Ovary (tissue), 7 donors: ENCODE measurements at regions not wholly inside any gene's neighbourhood (a gene's known extent, or its start where the extent isn't known, plus 50 kb on each side); places are given as distances from the start of the nearest gene placed in this dataset.

ENCODE experiments used
- DNase-seq, 5 donors: peaks; one replicate each; pipeline ENCODE4 v3.0.0-alpha.2; 2019 to 2020
- H3K27ac ChIP-seq, 2 donors: fragments of 200-600 bp; one replicate each; pipeline versions ENCODE4 v1.5.1 to v1.8.0; 2019 to 2022
- H3K27me3 ChIP-seq: fragments of 200-600 bp; one replicate; pipeline ENCODE4 v1.8.0; 2022
- H3K36me3 ChIP-seq: fragments of 200-600 bp; sonication (generic); one replicate; pipeline ENCODE4 v1.5.1; 2019
- H3K4me1 ChIP-seq: one replicate; pipeline ENCODE4 v1.8.1; 2013; ENCODE audit warnings: mild to moderate bottlenecking, moderate library complexity; ENCODE audit not compliant: insufficient read depth
- H3K4me3 ChIP-seq: fragments of 200-600 bp; sonication (generic); one replicate; pipeline ENCODE4 v1.5.1; 2017
- H3K9me3 ChIP-seq, 2 donors: fragments of 200-600 bp in 1 of 2; sonication (generic) in 1 of 2; one replicate each; pipeline versions ENCODE4 v1.5.1 to v1.8.1; 2013 to 2019; ENCODE audit warnings: mild to moderate bottlenecking in 1 of 2, moderate library complexity in 1 of 2
- EP300 ChIP-seq: sonication (generic); formaldehyde crosslinking; IDR thresholded peaks from one replicate; pipeline ENCODE4 v1.6.1; 2017; ENCODE audit warnings: antibody characterized with exemption
- POLR2A ChIP-seq: fragments of 450-650 bp; IDR thresholded peaks from one replicate; pipeline ENCODE4 v1.6.1; 2017; ENCODE audit warnings: antibody characterized with exemption, mild to moderate bottlenecking, moderate library complexity
- WGBS, 3 donors: extraction: QIAGEN DNeasy Blood & Tissue Kit in 1 of 3; methylation state at CpG; one replicate each; pipeline versions ENCODE4 v1.1.5 to v1.1.7; 2013 to 2017; 5-methylcytosine and 5-hydroxymethylcytosine counted together
- intact Hi-C, 4 donors: fragments of 100-400 bp; cut with DNase I; formaldehyde crosslinking; loops; one replicate each; pipeline versions ENCODE4 v1.11.0 to v1.15.1; 2022 to 2023
- TF ChIP-seq, protein P1 (sequence below), 3 donors: fragments of 450-650 bp in 2 of 3; fragments of 200-600 bp in 1 of 3; IDR thresholded peaks; one replicate each; pipeline versions ENCODE4 v1.5.1 to v1.8.0; 2016 to 2022; ENCODE audit warnings: antibody characterized with exemption in 3 of 3, mild to moderate bottlenecking in 1 of 3
- donor health status: DM: no; HTN: no; CAD: no; lungs with moderate emphysema.
- donor health status: DM: no; HTN: no; CAD: no.
- donor health status: Bipolar disorder and iron deficiency.
- donor health status: DM: no; HTN: no; CAD: no.
- donor health status: DM: yes; HTN: yes; CAD: no.

DNA sequence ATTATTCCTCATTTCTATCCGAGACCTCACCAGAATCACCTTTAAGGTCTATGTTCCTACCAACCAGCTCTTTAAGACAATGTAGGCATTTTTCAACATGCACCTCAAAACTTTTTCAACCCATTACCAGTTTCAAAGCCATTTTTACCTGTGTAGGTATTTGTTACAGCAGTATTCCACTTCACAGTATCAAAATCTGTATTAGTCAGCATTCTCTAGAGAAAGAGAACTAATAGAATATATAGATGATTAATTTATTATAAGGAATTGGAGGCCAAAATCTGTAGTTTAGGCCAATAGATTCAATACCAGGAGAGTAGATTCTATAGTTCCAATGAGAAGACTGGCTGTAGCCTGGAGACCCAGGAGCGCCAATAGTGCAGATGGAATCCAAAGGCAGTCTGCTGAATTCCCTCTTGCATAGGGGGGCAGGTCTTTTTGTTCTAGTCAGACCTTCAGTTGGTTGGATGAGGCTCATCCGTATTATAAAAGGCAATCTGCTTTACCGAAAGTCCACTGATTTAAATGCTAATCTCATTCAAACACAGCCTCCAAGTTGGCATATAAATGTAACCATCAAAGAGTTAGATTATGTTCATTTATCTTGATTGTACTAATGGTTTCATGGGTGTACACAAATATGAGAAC is 151.6 kb upstream of the SYT1 start:
- Histone ChIP-seq H3K27ac (no peak overlapping the region), H3K36me3 (no peaks in the 10 kb centered on the region), H3K4me3 (no peak overlapping the region), H3K4me1 (no peaks in the 10 kb centered on the region), H3K27me3 (no peaks in the 10 kb centered on the region), H3K9me3 (no peaks in the 10 kb centered on the region)
- 93 to 98% (median 97%) methylated on average over 4 of the region's 4 CpGs for WGBS, 3 donors
- intact Hi-C loops = no loop called here
- no peak for DNase-seq
- TF ChIP-seq, protein P1, sequence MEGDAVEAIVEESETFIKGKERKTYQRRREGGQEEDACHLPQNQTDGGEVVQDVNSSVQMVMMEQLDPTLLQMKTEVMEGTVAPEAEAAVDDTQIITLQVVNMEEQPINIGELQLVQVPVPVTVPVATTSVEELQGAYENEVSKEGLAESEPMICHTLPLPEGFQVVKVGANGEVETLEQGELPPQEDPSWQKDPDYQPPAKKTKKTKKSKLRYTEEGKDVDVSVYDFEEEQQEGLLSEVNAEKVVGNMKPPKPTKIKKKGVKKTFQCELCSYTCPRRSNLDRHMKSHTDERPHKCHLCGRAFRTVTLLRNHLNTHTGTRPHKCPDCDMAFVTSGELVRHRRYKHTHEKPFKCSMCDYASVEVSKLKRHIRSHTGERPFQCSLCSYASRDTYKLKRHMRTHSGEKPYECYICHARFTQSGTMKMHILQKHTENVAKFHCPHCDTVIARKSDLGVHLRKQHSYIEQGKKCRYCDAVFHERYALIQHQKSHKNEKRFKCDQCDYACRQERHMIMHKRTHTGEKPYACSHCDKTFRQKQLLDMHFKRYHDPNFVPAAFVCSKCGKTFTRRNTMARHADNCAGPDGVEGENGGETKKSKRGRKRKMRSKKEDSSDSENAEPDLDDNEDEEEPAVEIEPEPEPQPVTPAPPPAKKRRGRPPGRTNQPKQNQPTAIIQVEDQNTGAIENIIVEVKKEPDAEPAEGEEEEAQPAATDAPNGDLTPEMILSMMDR (IDR thresholded peaks at IDR 0.05) = no peak
- no peak for TF ChIP-seq EP300
- TF ChIP-seq POLR2A = no peak

DNA sequence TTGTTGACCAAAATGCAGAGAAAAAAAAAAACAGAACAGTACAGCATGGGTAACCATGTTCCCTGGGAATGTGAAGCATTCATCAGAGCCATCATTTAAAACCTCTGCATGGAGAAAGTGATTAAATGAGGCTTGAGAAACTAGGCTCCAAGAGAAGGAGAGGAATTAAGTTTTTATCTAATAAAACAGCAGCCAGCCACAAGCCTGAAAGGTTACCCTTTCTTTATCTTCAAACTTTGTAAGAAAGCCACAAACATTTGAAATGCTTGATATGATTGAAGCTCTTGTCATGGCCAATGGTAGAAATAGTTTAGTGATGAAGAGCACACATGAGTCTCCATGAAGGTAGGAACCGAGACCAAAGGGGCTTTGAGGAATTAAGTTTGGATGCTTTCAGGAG is 144.9 kb upstream of the SYT1 start:
- no peak overlapping the region for H3K4me3 ChIP-seq
- H3K36me3 ChIP-seq = no peaks in the 10 kb centered on the region
- no peaks in the 10 kb centered on the region for H3K27me3 ChIP-seq
- DNase-seq = no peak
- TF ChIP-seq, protein P1 (IDR thresholded peaks at IDR 0.05) = no peak
- TF ChIP-seq POLR2A (no peak), EP300 (no peak)
- H3K27ac ChIP-seq = no peak overlapping the region
- intact Hi-C loops = no loop called here
- WGBS, 3 donors = 91 to 95% (median 92%) methylated on average over 1 of the region's 1 CpG
- no peaks in the 10 kb centered on the region for H3K4me1 ChIP-seq
- H3K9me3 ChIP-seq = no peaks in the 10 kb centered on the region

DNA sequence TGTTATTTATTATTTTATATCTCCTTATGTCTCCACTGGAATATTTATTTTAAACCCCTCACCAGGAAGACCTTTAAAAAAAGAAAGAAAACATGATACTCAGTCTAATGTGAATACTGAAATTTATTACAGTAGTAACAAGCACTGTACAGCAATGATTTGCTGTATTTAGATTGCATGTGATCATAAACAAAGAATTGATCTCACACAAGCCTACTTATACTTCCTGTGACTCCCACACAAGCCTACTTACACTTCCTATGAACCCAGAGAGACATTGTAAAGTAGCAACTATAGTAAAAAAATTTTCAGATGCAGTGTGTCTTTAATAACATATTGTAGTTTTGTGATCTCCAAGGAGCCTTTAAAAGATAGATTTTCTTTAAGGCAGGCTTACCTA is 142.7 kb upstream of the SYT1 start:
- H3K27me3 ChIP-seq = no peaks in the 10 kb centered on the region
- H3K4me1 ChIP-seq = no peaks in the 10 kb centered on the region
- no peak overlapping the region for H3K27ac ChIP-seq
- intact Hi-C loops = no loop called here
- no peak for TF ChIP-seq EP300
- DNase-seq = no peak
- no peak overlapping the region for H3K4me3 ChIP-seq
- no peaks in the 10 kb centered on the region for H3K9me3 ChIP-seq
- H3K36me3 ChIP-seq = no peaks in the 10 kb centered on the region

DNA sequence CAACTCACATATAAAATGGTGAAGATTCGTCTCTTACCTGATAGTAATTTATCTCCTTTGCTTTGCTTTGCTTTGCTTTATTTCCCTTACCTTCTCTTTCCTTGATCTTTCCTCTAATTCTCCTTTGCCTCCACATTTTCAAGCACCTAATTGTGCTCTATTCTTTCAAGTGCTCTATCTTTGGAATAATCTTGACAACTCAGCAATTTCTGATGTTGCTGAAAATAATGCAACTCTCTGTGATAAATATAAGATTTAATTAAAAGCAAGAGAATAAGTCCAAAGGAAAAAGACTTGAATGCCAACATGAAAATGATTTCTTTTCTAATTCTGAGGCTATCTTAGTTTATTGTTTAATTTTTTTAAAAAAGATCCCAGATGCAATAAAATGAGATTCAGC is 139.5 kb upstream of the SYT1 start:
- no peak for TF ChIP-seq POLR2A
- Histone ChIP-seq H3K4me3 (no peak overlapping the region), H3K9me3 (no peaks in the 10 kb centered on the region), H3K27ac (no peak overlapping the region), H3K36me3 (no peaks in the 10 kb centered on the region), H3K27me3 (no peaks in the 10 kb centered on the region), H3K4me1 (no peaks in the 10 kb centered on the region)
- DNase-seq = no peak
- WGBS, 3 donors = 64 to 73% (median 71%) methylated on average over 1 of the region's 1 CpG
- intact Hi-C loops = no loop called here

DNA sequence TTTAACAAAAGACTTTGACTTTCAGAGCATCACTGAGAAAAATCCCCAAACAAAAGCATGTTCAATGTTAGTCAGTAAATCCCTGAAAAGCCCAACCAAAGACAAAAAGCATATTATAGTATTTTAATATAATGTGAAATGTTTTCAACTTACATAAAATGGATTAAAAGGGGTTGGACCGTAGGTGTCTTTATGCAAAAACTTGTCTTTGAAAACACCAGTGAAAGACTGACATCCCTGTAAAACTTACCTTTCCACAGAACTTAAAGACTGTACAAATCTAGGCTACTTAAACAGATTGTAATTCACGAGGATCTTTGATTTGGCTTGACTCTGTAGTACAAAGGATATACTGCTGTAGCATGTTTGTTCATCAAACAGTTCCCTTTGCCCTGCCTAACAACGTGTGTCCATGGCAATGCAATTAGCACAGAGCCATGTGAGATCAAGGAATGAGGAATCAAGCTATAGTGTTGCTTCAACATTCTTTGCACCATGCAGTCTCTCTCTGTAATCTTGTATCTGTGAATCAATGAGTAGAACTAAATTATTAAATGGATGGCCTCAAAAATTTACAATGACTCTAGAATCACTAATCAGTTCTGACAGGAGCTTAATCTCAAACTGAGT is 138.5 kb upstream of the SYT1 start:
- no peak overlapping the region for H3K27ac ChIP-seq
- H3K36me3 ChIP-seq = no peaks in the 10 kb centered on the region
- intact Hi-C loops = no loop called here
- WGBS, 3 donors = 60 to 69% (median 64%) methylated on average over 3 of the region's 3 CpGs
- H3K4me3 ChIP-seq = no peak overlapping the region
- no peak for DNase-seq
- H3K4me1 ChIP-seq = no peaks in the 10 kb centered on the region
- H3K9me3 ChIP-seq = no peaks in the 10 kb centered on the region
- TF ChIP-seq, protein P1 (IDR thresholded peaks at IDR 0.05) = no peak
- TF ChIP-seq POLR2A (no peak), EP300 (no peak)
- no peaks in the 10 kb centered on the region for H3K27me3 ChIP-seq
